Omental fat pad (tissue), 3 donors: ENCODE measurements at regions not wholly inside any gene's neighbourhood (a gene's known extent, or its start where the extent isn't known, plus 50 kb on each side); places are given as distances from the start of the nearest gene placed in this dataset.

Source experiments
- ATAC-seq: fragments of 150-250 bp; one replicate; pipeline ENCODE4 v1.9.1; 2016; ENCODE audit warnings: mild to moderate bottlenecking, moderate library complexity; ENCODE audit not compliant: low FRiP score
- DNase-seq: peaks from one replicate; pipeline ENCODE4 v3.0.0-alpha.2; 2019; ENCODE audit warnings: low spot score
- CTCF ChIP-seq, 3 donors: fragments of 450-650 bp; IDR thresholded peaks; one replicate each; pipeline ENCODE4 v1.5.1; 2016 to 2017; ENCODE audit warnings: antibody characterized with exemption in 3 of 3, mild to moderate bottlenecking in 3 of 3, moderate library complexity in 2 of 3

- ATAC-seq (no peak), DNase-seq (no peak)
- TF ChIP-seq CTCF (IDR thresholded peaks at IDR 0.05), result no peak
Measured at GRCh38 chr3:11698326-11699082, 54.8 kb upstream of the VGLL4 start.

- no peak for TF ChIP-seq CTCF (IDR thresholded peaks at IDR 0.05)
- ATAC-seq (no peak), DNase-seq (no peak)
Measured at GRCh38 chr3:11697701-11698100, 54.0 kb upstream of the VGLL4 start.

GRCh38 chr3:11696054-11696453 is 52.3 kb upstream of the VGLL4 start:
- no peak for TF ChIP-seq CTCF (IDR thresholded peaks at IDR 0.05)
- DNase-seq (no peak), ATAC-seq (no peak)
